NCI-H524 treated with DMSO at 0.1 percent for 48 hours (cell line): ENCODE measurements at regions not wholly inside any gene's neighbourhood (a gene's known extent, or its start where the extent isn't known, plus 50 kb on each side); places are given as distances from the start of the nearest gene placed in this dataset.

Experiments
- DNase-seq: peaks from one replicate; lab custom pipeline; 2025; lab: John Stamatoyannopoulos, UW

DNA sequence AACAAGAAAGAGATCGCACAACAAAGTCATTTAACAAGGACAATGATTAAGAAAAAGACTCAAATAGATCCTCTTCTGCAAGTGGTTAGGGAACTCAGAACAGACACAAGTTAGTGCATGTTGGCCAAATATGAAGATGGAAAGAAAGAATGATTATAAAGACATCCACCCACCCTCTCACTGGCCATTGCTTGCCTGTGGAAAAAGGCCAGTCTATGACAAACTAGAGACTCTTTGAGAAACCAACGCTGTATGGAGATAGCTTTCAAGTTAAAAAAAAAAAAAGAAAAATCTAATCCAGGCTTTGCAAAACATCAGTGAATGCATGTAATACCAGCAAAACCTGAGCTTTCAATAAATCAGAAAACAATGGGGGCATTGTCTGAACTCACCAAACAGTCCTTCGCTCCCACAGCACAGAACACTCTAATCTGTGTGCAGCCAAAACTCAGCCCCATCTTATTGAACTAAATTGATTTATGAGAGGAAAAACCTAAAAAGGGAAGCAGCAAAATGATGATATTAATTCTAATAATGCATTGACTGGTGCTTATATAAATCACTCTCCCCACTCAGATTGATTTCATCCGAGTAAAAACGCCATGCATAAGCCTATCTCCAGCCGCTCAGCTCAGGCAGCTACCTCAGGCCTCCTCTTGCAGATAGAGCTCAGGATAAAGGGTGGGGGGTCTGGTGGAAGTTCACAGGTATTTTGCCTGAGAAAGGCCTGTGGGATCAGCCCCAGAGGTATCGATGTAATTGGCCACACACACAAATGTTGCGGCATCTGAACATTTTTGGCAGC, 547.1 kb downstream of the CCDC171 start:
- DNase-seq: no peak

GRCh38 chr9:16100537-16101091, 547.8 kb downstream of the CCDC171 start:
- no peak for DNase-seq

GRCh38 chr9:16102154-16102553, 549.3 kb downstream of the CCDC171 start:
- no peak for DNase-seq

GRCh38 chr9:16103620-16104397, 551.0 kb downstream of the CCDC171 start:
- no peak for DNase-seq

- DNase-seq: no peak
Measured at GRCh38 chr9:16105168-16106020, 552.6 kb downstream of the CCDC171 start.

- DNase-seq: no peak
Measured at GRCh38 chr9:16106021-16106571, 553.3 kb downstream of the CCDC171 start.

GRCh38 chr9:16112116-16112515, 559.3 kb downstream of the CCDC171 start:
- no peak for DNase-seq

DNA sequence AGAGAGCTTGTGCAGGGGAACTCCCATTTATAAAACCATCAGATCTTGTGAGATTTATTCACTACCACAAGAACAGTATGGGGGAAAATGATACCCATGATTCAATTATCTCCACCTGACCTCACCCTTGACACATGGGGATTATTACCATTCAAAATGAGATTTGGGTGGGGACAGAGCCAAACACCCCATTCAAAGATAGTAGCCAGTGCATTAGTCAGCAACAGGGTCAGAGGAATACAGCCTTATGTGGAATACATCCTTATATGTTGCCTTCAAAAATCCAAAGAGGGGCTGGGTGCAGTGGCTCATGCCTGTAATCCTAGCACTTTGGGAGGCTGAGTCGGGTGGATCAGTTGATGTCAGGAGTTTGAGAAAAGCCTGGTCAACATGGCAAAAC, 563.2 kb downstream of the CCDC171 start:
- DNase-seq: no peak

DNA sequence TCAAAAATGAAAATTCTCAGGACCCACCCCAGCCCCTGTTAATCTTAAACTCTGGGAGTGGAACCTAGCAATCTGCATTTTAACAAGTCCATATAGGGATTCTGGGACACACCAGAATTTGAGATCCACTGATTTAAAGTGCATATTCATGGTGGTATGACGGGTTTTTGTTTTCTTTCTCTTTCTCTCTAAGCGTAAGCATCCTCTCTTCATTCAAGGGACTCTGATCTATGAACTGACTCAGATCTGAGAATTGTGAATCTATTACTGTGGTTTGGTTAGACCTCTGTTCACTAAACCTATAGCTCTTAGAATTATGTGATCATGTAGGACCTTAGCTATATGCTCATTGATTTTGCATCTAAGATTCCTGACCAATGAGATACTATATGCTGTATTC, 565.2 kb downstream of the CCDC171 start:
- no peak for DNase-seq

DNA sequence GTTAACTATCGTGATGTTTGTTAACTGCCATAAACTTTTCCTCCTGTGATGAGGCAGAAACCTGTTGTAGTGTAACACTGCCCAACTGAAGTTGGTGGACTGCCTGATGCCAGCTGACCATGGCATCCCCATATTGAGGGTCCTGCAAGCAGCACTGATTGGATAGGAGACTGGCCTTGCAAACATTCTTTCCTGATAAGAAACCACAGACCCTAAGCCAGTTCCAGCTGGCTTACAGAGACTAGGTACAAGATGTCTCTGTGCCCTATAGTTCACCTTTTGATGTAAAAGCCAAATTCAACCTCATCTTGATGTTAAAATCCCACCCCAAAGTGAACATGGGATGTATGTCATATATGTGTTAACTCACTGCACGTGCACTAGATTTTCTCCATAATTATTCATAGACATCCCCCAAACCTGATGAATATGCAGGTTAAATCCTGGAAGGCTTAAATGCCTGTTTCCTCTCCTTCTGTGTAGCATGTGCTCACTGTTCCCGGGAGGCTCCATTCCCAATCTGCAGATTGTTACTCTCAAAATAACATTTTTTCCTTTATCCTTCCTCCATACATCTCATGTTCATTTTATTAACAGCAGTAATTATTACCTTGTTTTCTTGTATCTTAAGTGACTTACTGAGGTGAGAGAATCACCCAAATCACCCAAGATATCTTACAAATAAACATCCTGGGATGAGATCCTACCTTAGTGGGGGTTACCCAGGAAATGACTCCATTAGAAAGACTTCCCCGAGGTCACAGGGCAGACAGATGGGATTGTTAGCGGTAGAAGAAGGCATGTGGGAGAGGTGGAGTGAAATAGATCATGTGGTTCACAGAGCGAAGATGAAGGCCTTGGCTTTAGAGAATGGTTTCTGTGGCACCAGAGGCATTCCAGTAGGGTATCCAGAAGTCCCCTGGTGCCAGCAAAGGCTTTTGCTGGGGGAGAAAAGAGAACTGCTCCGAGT, 566.7 kb downstream of the CCDC171 start:
- no peak for DNase-seq

- no peak for DNase-seq
Measured at GRCh38 chr9:16120231-16120641, 567.4 kb downstream of the CCDC171 start.

DNA sequence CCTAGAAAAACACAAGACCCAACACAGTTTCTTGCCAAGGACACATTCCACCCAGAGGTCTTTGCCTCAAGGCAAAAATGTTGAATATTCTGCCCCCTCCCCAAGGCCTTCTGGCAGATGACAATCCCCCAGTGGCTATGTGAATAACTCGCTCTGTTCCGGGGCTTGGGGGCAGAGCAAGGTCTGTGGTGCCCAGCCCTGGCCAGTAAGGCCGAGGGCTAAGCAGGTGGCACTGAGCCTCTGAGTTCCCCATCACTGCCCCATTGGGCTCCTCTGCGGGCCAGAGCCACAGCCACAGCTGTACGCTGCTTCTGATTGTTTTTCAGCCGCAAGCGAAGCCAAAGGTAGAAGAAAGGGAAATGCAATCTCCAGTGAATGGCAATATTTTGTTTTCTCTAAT, 567.9 kb downstream of the CCDC171 start:
- DNase-seq: no peak

- DNase-seq: no peak
Measured at GRCh38 chr9:16121168-16121567, 568.3 kb downstream of the CCDC171 start.

- DNase-seq: no peak
Measured at GRCh38 chr9:16121601-16122286, 568.9 kb downstream of the CCDC171 start.

DNA sequence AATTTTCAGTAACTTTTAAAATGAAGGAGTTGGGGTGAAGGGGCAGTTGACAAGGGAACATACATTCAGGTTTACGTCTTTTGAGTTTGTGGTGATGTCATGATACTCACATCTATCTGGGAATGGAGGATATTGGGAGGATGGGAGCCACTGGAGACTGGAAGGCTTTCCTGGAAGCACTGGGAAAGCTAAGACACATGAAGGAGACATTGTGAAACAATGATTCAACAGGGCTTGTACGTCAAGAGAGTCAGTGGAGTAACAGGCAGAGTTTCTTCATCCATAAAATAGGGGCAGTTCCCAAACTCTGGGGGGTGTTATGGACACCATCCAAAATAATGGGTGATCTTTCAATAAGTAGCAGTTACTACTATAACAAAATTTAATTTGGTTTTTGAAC, 572.8 kb downstream of the CCDC171 start:
- no peak for DNase-seq

GRCh38 chr9:16126042-16126441, 573.2 kb downstream of the CCDC171 start:
- no peak for DNase-seq

GRCh38 chr9:16128003-16128402, 575.2 kb downstream of the CCDC171 start:
- no peak for DNase-seq

GRCh38 chr9:16131264-16131663, 578.4 kb downstream of the CCDC171 start:
- DNase-seq: no peak

GRCh38 chr9:16132513-16132912, 579.7 kb downstream of the CCDC171 start:
- DNase-seq: no peak

GRCh38 chr9:16133032-16133431, 580.2 kb downstream of the CCDC171 start:
- DNase-seq: no peak
